Activated CD4-positive, alpha-beta T cell treated with anti-CD3 and anti-CD28 coated beads for 36 hours (primary cell): ENCODE measurements at regions not wholly inside any gene's neighbourhood (a gene's known extent, or its start where the extent isn't known, plus 50 kb on each side); places are given as distances from the start of the nearest gene placed in this dataset.
A peak's percentile ranks its signal among the peaks of the same experiment; 100 is the strongest.
"Not testable (repeated sequence)": the region's sequence is repeated elsewhere in the genome, so short reads cannot be mapped to it uniquely, and the experiment has no call there.

Experiments
- ATAC-seq: fragments of 200-7000 bp; cut with Tn5 transposase; one replicate; pipeline ENCODE4 v1.10.0; 2021; ENCODE audit warnings: mild to moderate bottlenecking, moderate library complexity
- CTCF ChIA-PET: fragments of 350-600 bp; sonication (Branson Sonifier 250); formaldehyde crosslinking; loops from one replicate; lab custom pipeline; 2021; ENCODE audit warnings: antibody characterized with exemption; lab: Charles Lee
- POLR2A ChIA-PET: fragments of 350-600 bp; sonication (Branson Sonifier 250); formaldehyde crosslinking; loops from one replicate; lab custom pipeline; 2021; ENCODE audit warnings: antibody characterized with exemption, inconsistent platforms; lab: Charles Lee
- DNase-seq: peaks from one replicate; pipeline ENCODE4 v3.0.0-alpha.2; 2020
- H3K27ac Mint-ChIP-seq: one replicate; pipeline ENCODE4 v1.8.0; 2021; ENCODE audit warnings: mixed read lengths
- H3K27me3 Mint-ChIP-seq: one replicate; pipeline ENCODE4 v1.8.0; 2021; ENCODE audit warnings: mixed read lengths
- H3K36me3 Mint-ChIP-seq: one replicate; pipeline ENCODE4 v1.8.0; 2021; ENCODE audit warnings: low read depth, mixed read lengths
- H3K4me1 Mint-ChIP-seq: one replicate; pipeline ENCODE4 v1.8.0; 2021; ENCODE audit warnings: mixed read lengths
- H3K4me3 Mint-ChIP-seq: one replicate; pipeline ENCODE4 v1.8.0; 2021; ENCODE audit warnings: mild to moderate bottlenecking, moderate library complexity, mixed read lengths
- H3K9me3 Mint-ChIP-seq: one replicate; pipeline ENCODE4 v1.8.0; 2021; ENCODE audit warnings: low read depth, mixed read lengths
- intact Hi-C, 2 experiments: fragments of 100-400 bp; cut with DNase I in 1 of 2; cut with micrococcal nuclease in 1 of 2; formaldehyde crosslinking; loops; one replicate each; pipeline versions ENCODE4 v1.14.2 to v1.15.1; 2022 to 2024; cut with DNase I, micrococcal nuclease

DNA sequence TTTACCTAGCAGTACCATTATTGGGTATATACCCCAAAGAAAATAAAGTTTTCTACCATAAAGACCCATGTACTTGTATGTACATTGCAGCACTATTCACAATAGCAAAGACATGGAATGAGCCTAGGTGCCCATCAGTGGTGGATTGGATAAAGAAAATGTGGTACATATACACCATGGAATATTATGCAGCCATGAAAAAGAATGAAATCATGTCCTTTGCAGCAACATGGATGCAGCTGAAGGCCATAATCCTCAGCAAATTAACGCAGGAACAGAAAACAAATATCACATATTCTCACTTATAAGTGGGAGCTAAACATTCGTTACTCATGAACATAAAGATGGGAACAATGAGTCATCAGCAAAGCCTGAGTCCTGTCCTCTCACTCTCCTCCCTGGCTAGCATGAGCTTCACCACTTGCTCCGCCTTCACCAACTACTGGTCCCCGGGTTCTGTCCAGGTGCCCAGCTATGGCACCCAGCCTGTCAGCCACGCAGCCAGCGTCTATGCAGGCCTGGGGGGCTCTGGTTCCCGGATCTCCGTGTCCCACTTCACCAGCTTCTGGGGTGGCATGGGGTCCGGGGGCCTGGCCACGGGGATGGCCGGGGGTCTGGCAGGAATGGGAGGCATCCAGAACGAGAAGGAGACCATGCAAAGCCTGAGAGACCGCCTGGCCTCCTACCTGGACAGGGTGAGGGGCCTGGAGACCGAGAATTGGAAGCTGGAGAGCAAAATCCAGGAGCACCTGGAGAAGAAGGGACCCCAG lies 562.1 kb downstream of the ZNF674 start:
- CTCF ChIA-PET, H3K27me3 Mint-ChIP-seq, intact Hi-C loops, H3K27ac Mint-ChIP-seq, POLR2A ChIA-PET, H3K4me3 Mint-ChIP-seq, H3K4me1 Mint-ChIP-seq, H3K36me3 Mint-ChIP-seq, DNase-seq, ATAC-seq, H3K9me3 Mint-ChIP-seq: not testable (repeated sequence)

- Mint-ChIP-seq H3K36me3 (no peaks in the 10 kb centered on the region), H3K27me3 (peaks cover 2% of the 10 kb centered on the region), H3K27ac (no peak overlapping the region), H3K4me3 (no peak overlapping the region), H3K4me1 (no peaks in the 10 kb centered on the region), H3K9me3 (peaks cover 3% of the 10 kb centered on the region)
- ATAC-seq (no peak), DNase-seq (no peak)
- ChIA-PET POLR2A (no interaction called here), CTCF (interaction anchor here (0.6 to 0.8 kb wide), 2 partner anchors 58 to 156 kb away, joined by 3 read pairs; no protein-coding TSS in a partner anchor)
- intact Hi-C loops = no loop called here
Measured at GRCh38 chrX:45980726-45981125, 564.5 kb downstream of the ZNF674 start.

GRCh38 chrX:45975633-45976032 lies 569.6 kb downstream of the ZNF674 start:
- ChIA-PET CTCF (no interaction called here), POLR2A (no interaction called here)
- Mint-ChIP-seq H3K27me3 (no peaks in the 10 kb centered on the region), H3K4me3 (no peak overlapping the region), H3K9me3 (no peaks in the 10 kb centered on the region), H3K36me3 (no peaks in the 10 kb centered on the region), H3K4me1 (no peaks in the 10 kb centered on the region), H3K27ac (no peak overlapping the region)
- DNase-seq (no peak), ATAC-seq (no peak)
- intact Hi-C loops = no loop called here

GRCh38 chrX:45972636-45973035 lies 572.6 kb downstream of the ZNF674 start:
- H3K9me3 Mint-ChIP-seq = no peaks in the 10 kb centered on the region
- POLR2A ChIA-PET = no interaction called here
- CTCF ChIA-PET = no interaction called here

DNA sequence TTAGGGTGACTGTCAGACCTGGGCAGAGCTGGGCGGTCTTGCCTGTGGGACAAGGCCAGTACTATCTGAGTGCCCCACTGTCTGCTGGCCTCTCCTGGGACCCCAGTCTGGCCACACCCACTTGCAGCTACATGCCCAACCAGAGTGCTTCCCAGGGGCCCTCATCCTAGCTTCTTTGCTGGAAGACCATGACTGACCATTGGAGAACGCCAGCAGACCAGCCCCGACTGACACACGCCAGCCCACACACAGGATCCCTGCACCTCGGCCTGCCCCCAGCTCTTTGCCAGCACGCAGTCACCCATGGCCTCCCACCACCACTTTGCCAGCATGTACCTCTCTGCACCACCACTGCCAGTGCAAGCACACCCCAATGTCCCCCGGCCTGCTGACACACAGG lies 585.7 kb downstream of the ZNF674 start:
- Mint-ChIP-seq H3K27me3 (peaks cover 4% of the 10 kb centered on the region), H3K4me3 (no peak overlapping the region), H3K4me1 (no peaks in the 10 kb centered on the region), H3K27ac (no peak overlapping the region), H3K9me3 (no peaks in the 10 kb centered on the region), H3K36me3 (no peaks in the 10 kb centered on the region)
- POLR2A ChIA-PET = interaction anchor here (0.5 kb wide), 1 partner anchor 80 kb away, joined by 3 read pairs; no protein-coding TSS in a partner anchor
- intact Hi-C loops = no loop called here
- DNase-seq (no peak), ATAC-seq (no peak)
- CTCF ChIA-PET = no interaction called here

More at GRCh38 chrX:45972636-45973035, 572.6 kb downstream of the ZNF674 start:
- no peak overlapping the region for H3K27ac Mint-ChIP-seq
- intact Hi-C loops = no loop called here
- no peaks in the 10 kb centered on the region for H3K4me1 Mint-ChIP-seq
- no peaks in the 10 kb centered on the region for H3K27me3 Mint-ChIP-seq
- no peak for DNase-seq
- H3K36me3 Mint-ChIP-seq = no peaks in the 10 kb centered on the region
- ATAC-seq = no peak
- H3K4me3 Mint-ChIP-seq = no peak overlapping the region

GRCh38 chrX:45956191-45956870 lies 588.9 kb downstream of the ZNF674 start:
- DNase-seq = no peak

GRCh38 chrX:45955661-45956060 lies 589.6 kb downstream of the ZNF674 start:
- H3K4me1 Mint-ChIP-seq = peaks cover 6% of the 10 kb centered on the region
- CTCF ChIA-PET = interaction anchor here (0.5 kb wide), 1 partner anchor 85 kb away, joined by 3 read pairs; no protein-coding TSS in a partner anchor
- H3K36me3 Mint-ChIP-seq = no peaks in the 10 kb centered on the region
- H3K27me3 Mint-ChIP-seq = peaks cover 4% of the 10 kb centered on the region
- DNase-seq (no peak), ATAC-seq (no peak)
- POLR2A ChIA-PET = no interaction called here
- no peak overlapping the region for H3K27ac Mint-ChIP-seq
- no peaks in the 10 kb centered on the region for H3K9me3 Mint-ChIP-seq
- intact Hi-C loops = no loop called here
- no peak overlapping the region for H3K4me3 Mint-ChIP-seq

More at GRCh38 chrX:45956191-45956870, 588.9 kb downstream of the ZNF674 start:
- ATAC-seq = no peak
- H3K27ac Mint-ChIP-seq = no peak overlapping the region
- POLR2A ChIA-PET = no interaction called here
- H3K4me1 Mint-ChIP-seq = peaks cover 6% of the 10 kb centered on the region
- H3K4me3 Mint-ChIP-seq = no peak overlapping the region
- no peaks in the 10 kb centered on the region for H3K9me3 Mint-ChIP-seq
- CTCF ChIA-PET = no interaction called here
- intact Hi-C loops = no loop called here
- H3K36me3 Mint-ChIP-seq = no peaks in the 10 kb centered on the region
- H3K27me3 Mint-ChIP-seq = peaks cover 4% of the 10 kb centered on the region

GRCh38 chrX:45954026-45954425 lies 591.2 kb downstream of the ZNF674 start:
- no peaks in the 10 kb centered on the region for H3K36me3 Mint-ChIP-seq
- no peak overlapping the region for H3K27ac Mint-ChIP-seq
- DNase-seq (no peak), ATAC-seq (no peak)
- intact Hi-C loops = no loop called here
- H3K9me3 Mint-ChIP-seq = no peaks in the 10 kb centered on the region
- CTCF ChIA-PET = no interaction called here
- H3K4me3 Mint-ChIP-seq = no peak overlapping the region
- H3K4me1 Mint-ChIP-seq = peaks cover 6% of the 10 kb centered on the region
- H3K27me3 Mint-ChIP-seq = peaks cover 4% of the 10 kb centered on the region
- POLR2A ChIA-PET = no interaction called here

DNA sequence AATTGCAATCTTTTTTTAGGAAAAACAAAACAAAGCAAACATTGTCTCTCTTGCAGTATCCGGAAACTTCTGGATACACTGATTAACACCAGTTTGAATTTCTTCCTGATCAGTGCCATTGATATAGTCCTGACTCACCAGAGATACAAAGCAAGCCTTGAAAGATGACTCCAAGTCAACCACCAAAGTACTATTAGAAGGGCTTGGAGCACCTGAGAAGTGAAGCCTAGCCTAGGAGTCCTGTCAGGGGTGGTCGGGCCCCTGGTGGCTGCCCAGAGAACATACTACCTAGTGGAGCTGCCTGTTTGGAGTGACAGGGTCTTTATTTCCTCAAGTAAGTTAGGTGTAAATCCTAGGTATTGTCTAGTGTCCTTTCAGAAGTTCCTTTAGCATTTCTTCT lies 593.2 kb downstream of the ZNF674 start:
- DNase-seq = no peak
- H3K27ac Mint-ChIP-seq = no peak overlapping the region
- H3K4me3 Mint-ChIP-seq = no peak overlapping the region
- ChIA-PET CTCF (no interaction called here), POLR2A (interaction anchor here (0.6 kb wide), 1 partner anchor 26 kb away, joined by 7 read pairs; no protein-coding TSS in a partner anchor)
- intact Hi-C loops = no loop called here
- H3K27me3 Mint-ChIP-seq = no peaks in the 10 kb centered on the region
- peaks cover 6% of the 10 kb centered on the region for H3K4me1 Mint-ChIP-seq
- peak; percentile 30 for ATAC-seq
- no peaks in the 10 kb centered on the region for H3K9me3 Mint-ChIP-seq
- no peaks in the 10 kb centered on the region for H3K36me3 Mint-ChIP-seq

DNA sequence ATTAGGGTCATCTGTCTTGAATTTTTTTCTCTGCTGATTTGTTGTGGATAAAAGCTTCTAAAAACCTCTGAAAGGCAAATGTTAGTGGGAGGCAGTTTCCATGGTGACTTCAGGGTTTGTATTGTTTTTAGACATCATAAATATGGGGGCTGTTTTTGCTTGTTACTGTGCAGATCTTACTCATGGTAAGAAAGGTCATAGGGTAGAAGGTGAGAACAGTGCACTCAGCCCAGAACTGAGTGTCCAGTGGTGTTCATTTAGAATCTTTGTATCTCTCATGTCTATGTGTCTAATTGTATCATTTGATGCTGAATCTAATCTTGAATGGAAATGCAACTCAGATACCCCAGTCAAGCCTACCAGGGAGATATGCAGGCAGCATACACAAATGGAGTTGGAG lies 609.8 kb downstream of the ZNF674 start:
- Mint-ChIP-seq H3K36me3 (no peaks in the 10 kb centered on the region), H3K27me3 (no peaks in the 10 kb centered on the region), H3K27ac (no peak overlapping the region), H3K9me3 (no peaks in the 10 kb centered on the region), H3K4me3 (no peak overlapping the region), H3K4me1 (peaks cover 11% of the 10 kb centered on the region)
- intact Hi-C loops = no loop called here
- DNase-seq = no peak
- CTCF ChIA-PET = no interaction called here
- peak; percentile 51 for ATAC-seq
- POLR2A ChIA-PET = no interaction called here

GRCh38 chrX:45912316-45912715 lies 632.9 kb downstream of the ZNF674 start:
- H3K4me3 Mint-ChIP-seq = no peak overlapping the region
- no peaks in the 10 kb centered on the region for H3K27me3 Mint-ChIP-seq
- CTCF ChIA-PET = no interaction called here
- intact Hi-C loops = no loop called here
- POLR2A ChIA-PET = no interaction called here
- DNase-seq (no peak), ATAC-seq (no peak)
- no peaks in the 10 kb centered on the region for H3K9me3 Mint-ChIP-seq
- H3K36me3 Mint-ChIP-seq = no peaks in the 10 kb centered on the region
- no peak overlapping the region for H3K27ac Mint-ChIP-seq
- H3K4me1 Mint-ChIP-seq = peaks cover 5% of the 10 kb centered on the region

DNA sequence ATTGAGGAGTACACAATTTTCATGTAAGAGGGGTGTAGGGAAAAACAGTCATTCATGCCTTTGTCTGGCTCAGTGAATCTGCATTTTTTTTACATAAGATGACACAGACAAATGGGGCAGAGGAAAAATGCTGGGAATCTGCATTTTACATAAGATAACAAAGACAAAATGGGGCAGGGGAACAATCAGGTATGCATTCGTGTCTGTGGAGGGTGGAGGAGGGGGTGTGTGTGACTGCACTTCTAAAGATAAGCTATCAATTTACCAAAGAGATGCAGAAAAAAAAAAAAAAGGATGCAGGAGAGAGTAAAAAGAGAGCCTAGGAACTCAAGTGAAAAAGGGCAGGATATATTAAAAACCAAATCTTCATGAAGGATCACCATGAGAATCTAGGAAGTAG lies 637.4 kb downstream of the ZNF674 start:
- H3K36me3 Mint-ChIP-seq = no peaks in the 10 kb centered on the region
- H3K9me3 Mint-ChIP-seq = no peaks in the 10 kb centered on the region
- ATAC-seq = no peak
- POLR2A ChIA-PET = no interaction called here
- peaks cover 9% of the 10 kb centered on the region for H3K4me1 Mint-ChIP-seq
- H3K27me3 Mint-ChIP-seq = no peaks in the 10 kb centered on the region
- intact Hi-C loops = no loop called here
- CTCF ChIA-PET = no interaction called here
- H3K4me3 Mint-ChIP-seq = no peak overlapping the region
- DNase-seq = no peak
- no peak overlapping the region for H3K27ac Mint-ChIP-seq
